Cardiac muscle cell (in vitro differentiated cells and primary cell): ENCODE measurements at regions not wholly inside any gene's neighbourhood (a gene's known extent, or its start where the extent isn't known, plus 50 kb on each side); places are given as distances from the start of the nearest gene placed in this dataset.

Source experiments
- DNase-seq, 2 donors: peaks; one replicate each; pipeline versions ENCODE4 v3.0.0 to v3.0.0-alpha.2; 2010 to 2017; ENCODE audit warnings: low read depth in 1 of 2, low spot score in 1 of 2
- H3K27ac ChIP-seq: fragments of 200-600 bp; sonication (generic); 2 replicates; pipeline ENCODE4 v1.5.1; 2016
- H3K27me3 ChIP-seq: fragments of 200-600 bp; sonication (generic); 2 replicates; pipeline ENCODE4 v1.6.0; 2016; ENCODE audit warnings: control low read depth
- H3K36me3 ChIP-seq: fragments of 200-600 bp; sonication (generic); 2 replicates; pipeline ENCODE4 v1.5.1; 2016; ENCODE audit warnings: control low read depth
- H3K4me1 ChIP-seq: fragments of 200-600 bp; sonication (generic); 2 replicates; pipeline ENCODE4 v1.8.1; 2017; ENCODE audit warnings: low read depth, mild to moderate bottlenecking, mixed run types
- H3K4me3 ChIP-seq: fragments of 200-600 bp; sonication (generic); 2 replicates; pipeline ENCODE4 v1.5.1; 2016; ENCODE audit warnings: mild to moderate bottlenecking
- H3K9me3 ChIP-seq: fragments of 200-600 bp; sonication (generic); 2 replicates; pipeline ENCODE4 v1.5.1; 2017; ENCODE audit warnings: low read depth, mild to moderate bottlenecking, control low read depth
- CTCF ChIP-seq: IDR thresholded peaks from 2 replicates; pipeline ENCODE4 v1.5.1; 2012; ENCODE audit warnings: low read depth, mild to moderate bottlenecking, low read length

- Histone ChIP-seq H3K4me1 (no peaks in the 10 kb centered on the region), H3K27ac (no peak overlapping the region), H3K27me3 (no peaks in the 10 kb centered on the region), H3K36me3 (no peaks in the 10 kb centered on the region), H3K9me3 (no peaks in the 10 kb centered on the region), H3K4me3 (no peak overlapping the region)
- TF ChIP-seq CTCF: no peak
- DNase-seq: no peak
These were observed 79.2 kb downstream of the TRIML1 start for GRCh38 chr4:188218392-188218791.

- no peak overlapping the region for H3K27ac ChIP-seq
- H3K9me3 ChIP-seq: no peaks in the 10 kb centered on the region
- H3K4me1 ChIP-seq: no peaks in the 10 kb centered on the region
- no peak for DNase-seq
- no peak for TF ChIP-seq CTCF
- no peaks in the 10 kb centered on the region for H3K36me3 ChIP-seq
- no peak overlapping the region for H3K4me3 ChIP-seq
- H3K27me3 ChIP-seq: no peaks in the 10 kb centered on the region
These were observed 80.8 kb downstream of the TRIML1 start for GRCh38 chr4:188220006-188220405.

- Histone ChIP-seq H3K36me3 (no peaks in the 10 kb centered on the region), H3K9me3 (no peaks in the 10 kb centered on the region), H3K4me1 (no peaks in the 10 kb centered on the region), H3K27ac (no peak overlapping the region), H3K4me3 (no peak overlapping the region), H3K27me3 (no peaks in the 10 kb centered on the region)
- no peak for TF ChIP-seq CTCF
- DNase-seq: no peak
These were observed 81.8 kb downstream of the TRIML1 start for GRCh38 chr4:188221090-188221489.

GRCh38 chr4:188228279-188228678 is 89.0 kb downstream of the TRIML1 start:
- H3K27ac ChIP-seq: no peak overlapping the region
- DNase-seq: no peak
- no peak overlapping the region for H3K4me3 ChIP-seq
- H3K27me3 ChIP-seq: no peaks in the 10 kb centered on the region
- TF ChIP-seq CTCF: no peak
- H3K4me1 ChIP-seq: no peaks in the 10 kb centered on the region
- H3K9me3 ChIP-seq: no peaks in the 10 kb centered on the region
- H3K36me3 ChIP-seq: no peaks in the 10 kb centered on the region

- no peak for TF ChIP-seq CTCF
- Histone ChIP-seq H3K27me3 (no peaks in the 10 kb centered on the region), H3K36me3 (no peaks in the 10 kb centered on the region), H3K4me1 (no peaks in the 10 kb centered on the region), H3K27ac (no peak overlapping the region), H3K4me3 (no peak overlapping the region), H3K9me3 (no peaks in the 10 kb centered on the region)
- DNase-seq: no peak
These were observed 93.2 kb downstream of the TRIML1 start for GRCh38 chr4:188232428-188232827.

- Histone ChIP-seq H3K27ac (no peak overlapping the region), H3K27me3 (no peaks in the 10 kb centered on the region), H3K4me1 (no peaks in the 10 kb centered on the region), H3K36me3 (no peaks in the 10 kb centered on the region), H3K9me3 (no peaks in the 10 kb centered on the region), H3K4me3 (no peak overlapping the region)
- DNase-seq: no peak
- TF ChIP-seq CTCF: no peak
These were observed 102.8 kb downstream of the TRIML1 start for GRCh38 chr4:188242041-188242440.
